ENCODE measurements at regions not wholly inside any gene's neighbourhood (a gene's known extent, or its start where the extent isn't known, plus 50 kb on each side); places are given as distances from the start of the nearest gene placed in this dataset.

DNA sequence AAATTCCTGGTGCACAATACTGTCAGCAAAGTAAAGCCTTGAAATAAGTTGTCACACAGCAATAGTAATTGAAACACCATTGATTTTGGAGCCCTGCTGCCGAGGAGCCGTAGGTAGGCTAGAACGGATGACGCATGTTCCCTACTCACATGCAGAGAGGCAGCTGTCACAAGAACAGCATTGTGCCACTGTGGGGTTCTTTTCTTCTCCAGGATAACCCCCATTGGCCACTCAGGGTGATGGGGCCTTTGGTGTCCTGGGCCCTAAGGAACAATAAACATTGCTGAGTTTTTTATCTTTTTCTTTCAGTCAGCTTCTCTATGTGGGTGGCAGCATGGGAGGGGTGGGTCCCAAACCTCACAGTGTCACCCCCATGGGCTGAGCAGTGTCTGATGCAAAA, 542.3 kb downstream of the BCOR start:
- POLR2A ChIA-PET: no interaction called here
- TF ChIP-seq ZNF780A (CRISPR knock-in tag; IDR thresholded peaks at IDR 0.05) (no peak), ZSCAN29 (IDR thresholded peaks at IDR 0.05) (no peak), ZNF740 (CRISPR knock-in tag; IDR thresholded peaks at IDR 0.05) (no peak), ZNF740 (tag; IDR thresholded peaks at IDR 0.05) (no peak), ADNP (tag; IDR thresholded peaks at IDR 0.05) (no peak), POLR3G (IDR thresholded peaks at IDR 0.05; ENCODE audit: extremely low read depth, insufficient read length, insufficient replicate concordance) (no peak), PREB (CRISPR knock-in tag; IDR thresholded peaks at IDR 0.05) (no peak), CBFA2T3 (IDR thresholded peaks at IDR 0.05) (no peak), ZNF239 (CRISPR knock-in tag; IDR thresholded peaks at IDR 0.05) (no peak), XRCC3 (IDR thresholded peaks at IDR 0.05) (no peak), CCNT2 (IDR thresholded peaks at IDR 0.05; ENCODE audit: borderline replicate concordance, extremely low read depth, insufficient read length, low read depth, low read length) (no peak), ETV6 (IDR thresholded peaks at IDR 0.05; ENCODE audit: borderline replicate concordance in 1 of 2, low read depth in 2 of 2, low read length in 1 of 2) (no peak), ETV6 (CRISPR knock-in tag; IDR thresholded peaks at IDR 0.05; ENCODE audit: borderline replicate concordance) (no peak), SAFB2 (IDR thresholded peaks at IDR 0.05; ENCODE audit: borderline replicate concordance, low read depth, low read length, severe bottlenecking) (no peak), PHB2 (IDR thresholded peaks at IDR 0.05; ENCODE audit: low read depth) (no peak), ZNF311 (CRISPR knock-in tag; IDR thresholded peaks at IDR 0.05) (no peak)
- TF ChIP-seq, protein P1, sequence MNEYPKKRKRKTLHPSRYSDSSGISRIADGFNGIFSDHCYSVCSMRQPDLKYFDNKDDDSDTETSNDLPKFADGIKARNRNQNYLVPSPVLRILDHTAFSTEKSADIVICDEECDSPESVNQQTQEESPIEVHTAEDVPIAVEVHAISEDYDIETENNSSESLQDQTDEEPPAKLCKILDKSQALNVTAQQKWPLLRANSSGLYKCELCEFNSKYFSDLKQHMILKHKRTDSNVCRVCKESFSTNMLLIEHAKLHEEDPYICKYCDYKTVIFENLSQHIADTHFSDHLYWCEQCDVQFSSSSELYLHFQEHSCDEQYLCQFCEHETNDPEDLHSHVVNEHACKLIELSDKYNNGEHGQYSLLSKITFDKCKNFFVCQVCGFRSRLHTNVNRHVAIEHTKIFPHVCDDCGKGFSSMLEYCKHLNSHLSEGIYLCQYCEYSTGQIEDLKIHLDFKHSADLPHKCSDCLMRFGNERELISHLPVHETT (CRISPR knock-in tag; conservative IDR thresholded peaks at IDR 0.05 in 1 of 2, IDR thresholded peaks at IDR 0.05 in 1 of 2): no peak
- TF ChIP-seq, protein P2, sequence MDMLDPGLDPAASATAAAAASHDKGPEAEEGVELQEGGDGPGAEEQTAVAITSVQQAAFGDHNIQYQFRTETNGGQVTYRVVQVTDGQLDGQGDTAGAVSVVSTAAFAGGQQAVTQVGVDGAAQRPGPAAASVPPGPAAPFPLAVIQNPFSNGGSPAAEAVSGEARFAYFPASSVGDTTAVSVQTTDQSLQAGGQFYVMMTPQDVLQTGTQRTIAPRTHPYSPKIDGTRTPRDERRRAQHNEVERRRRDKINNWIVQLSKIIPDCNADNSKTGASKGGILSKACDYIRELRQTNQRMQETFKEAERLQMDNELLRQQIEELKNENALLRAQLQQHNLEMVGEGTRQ (CRISPR knock-in tag; IDR thresholded peaks at IDR 0.05): no peak
- Histone ChIP-seq H3K4me2 (ENCODE audit: insufficient read depth, low read length) (no peak overlapping the region), H3K9me3 (replicated peaks; ENCODE audit: control insufficient read depth, insufficient read depth, low read depth, low read length) (peaks cover 2% of the 10 kb centered on the region; the same call in 1 of the 2 replicates), H3K36me3 (ENCODE audit: control insufficient read depth, insufficient read depth, low read length) (no peaks in the 10 kb centered on the region), H3K9me1 (ENCODE audit: control insufficient read depth, insufficient read depth, low read length) (no peaks in the 10 kb centered on the region), H3K79me2 (ENCODE audit: control insufficient read depth, insufficient read depth, low read length) (no peaks in the 10 kb centered on the region), H3K9ac (ENCODE audit: insufficient read depth in 1 of 2, low read depth in 2 of 2, low read length in 2 of 2) (no peak overlapping the region), H3K27ac (ENCODE audit: extremely low read depth, low read depth, low read length) (no peak overlapping the region), H3K4me1 (replicated peaks in 1 of 2; ENCODE audit: control insufficient read depth in 2 of 2, insufficient read depth in 2 of 2, low read length in 2 of 2) (peaks cover 0 to 5% of the 10 kb centered on the region in 2 experiments; a peak in 3 of 5 replicates), H4K20me1 (replicated peaks; ENCODE audit: control insufficient read depth, insufficient read depth, low read length) (no peaks in the 10 kb centered on the region), H3K4me3 (no peak overlapping the region), H3K27me3 (ENCODE audit: control insufficient read depth in 2 of 2, insufficient read depth in 2 of 2, low read length in 2 of 2) (no peaks in the 10 kb centered on the region; a peak in 1 of 5 replicates), H2AFZ (ENCODE audit: low read depth, low read length) (no peak overlapping the region)
- no peak for DNase-seq (ENCODE audit: extremely low read depth in 1 of 4, low spot score in 3 of 4)
- CTCF ChIA-PET (ENCODE audit: low intra/inter-chr PET ratio): no interaction called here
- no peak for ATAC-seq
- intact Hi-C loops (cut with micrococcal nuclease) (no loop called here), in situ Hi-C loops (cut with MboI) (no loop called here)
- no TSS peak for BruUV-seq (replicated peaks)
- no peak for FAIRE-seq
- WGBS (ENCODE audit: insufficient coverage, low coverage, missing lambda C conversion rate): 11% methylated on average over 3 of the region's 4 CpGs
